ENCODE measurements at regions not wholly inside any gene's neighbourhood (a gene's known extent, or its start where the extent isn't known, plus 50 kb on each side); places are given as distances from the start of the nearest gene placed in this dataset.

DNA sequence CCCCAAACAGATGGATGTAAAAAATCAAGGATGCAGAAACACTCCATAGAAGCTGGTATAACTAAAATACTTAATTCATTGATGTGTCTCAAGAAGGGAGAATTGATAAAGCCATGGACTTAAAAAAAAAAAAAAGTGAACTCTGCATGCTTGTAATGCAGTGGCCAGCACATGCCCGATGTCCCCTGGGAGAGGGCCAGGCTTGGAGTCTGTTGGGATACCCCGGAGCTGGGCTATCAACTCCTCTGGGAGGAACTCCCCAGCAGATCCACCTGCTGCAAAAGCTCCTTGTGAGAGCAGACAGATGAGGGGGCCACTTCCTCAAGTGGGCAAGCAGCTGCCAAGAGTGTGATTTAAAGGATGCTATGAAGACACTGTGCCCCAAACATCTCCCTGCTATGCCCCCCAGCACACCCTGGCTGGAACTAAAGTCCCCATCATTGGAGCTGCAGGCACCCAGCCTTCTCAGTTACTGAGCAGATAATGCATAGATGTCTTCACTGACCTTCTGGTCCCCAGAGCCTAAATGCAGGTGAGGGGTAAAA is 311.5 kb upstream of the ID2 start:
- TF ChIP-seq, protein P1, sequence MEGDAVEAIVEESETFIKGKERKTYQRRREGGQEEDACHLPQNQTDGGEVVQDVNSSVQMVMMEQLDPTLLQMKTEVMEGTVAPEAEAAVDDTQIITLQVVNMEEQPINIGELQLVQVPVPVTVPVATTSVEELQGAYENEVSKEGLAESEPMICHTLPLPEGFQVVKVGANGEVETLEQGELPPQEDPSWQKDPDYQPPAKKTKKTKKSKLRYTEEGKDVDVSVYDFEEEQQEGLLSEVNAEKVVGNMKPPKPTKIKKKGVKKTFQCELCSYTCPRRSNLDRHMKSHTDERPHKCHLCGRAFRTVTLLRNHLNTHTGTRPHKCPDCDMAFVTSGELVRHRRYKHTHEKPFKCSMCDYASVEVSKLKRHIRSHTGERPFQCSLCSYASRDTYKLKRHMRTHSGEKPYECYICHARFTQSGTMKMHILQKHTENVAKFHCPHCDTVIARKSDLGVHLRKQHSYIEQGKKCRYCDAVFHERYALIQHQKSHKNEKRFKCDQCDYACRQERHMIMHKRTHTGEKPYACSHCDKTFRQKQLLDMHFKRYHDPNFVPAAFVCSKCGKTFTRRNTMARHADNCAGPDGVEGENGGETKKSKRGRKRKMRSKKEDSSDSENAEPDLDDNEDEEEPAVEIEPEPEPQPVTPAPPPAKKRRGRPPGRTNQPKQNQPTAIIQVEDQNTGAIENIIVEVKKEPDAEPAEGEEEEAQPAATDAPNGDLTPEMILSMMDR (IDR thresholded peaks at IDR 0.05), result no peak
- peaks cover 3% of the 10 kb centered on the region for H3K27me3 Mint-ChIP-seq (ENCODE audit: insufficient read depth)
- peaks cover 6% of the 10 kb centered on the region for H3K9me3 Mint-ChIP-seq
- H3K27ac Mint-ChIP-seq, result no peak overlapping the region
- no peaks in the 10 kb centered on the region for H3K4me1 Mint-ChIP-seq (ENCODE audit: low read depth)
- DNase-seq, result no peak
- no peak overlapping the region for H3K4me3 Mint-ChIP-seq
- peaks cover 4% of the 10 kb centered on the region; the same call in 1 of the 2 replicates for H3K36me3 Mint-ChIP-seq (ENCODE audit: low read depth)

DNA sequence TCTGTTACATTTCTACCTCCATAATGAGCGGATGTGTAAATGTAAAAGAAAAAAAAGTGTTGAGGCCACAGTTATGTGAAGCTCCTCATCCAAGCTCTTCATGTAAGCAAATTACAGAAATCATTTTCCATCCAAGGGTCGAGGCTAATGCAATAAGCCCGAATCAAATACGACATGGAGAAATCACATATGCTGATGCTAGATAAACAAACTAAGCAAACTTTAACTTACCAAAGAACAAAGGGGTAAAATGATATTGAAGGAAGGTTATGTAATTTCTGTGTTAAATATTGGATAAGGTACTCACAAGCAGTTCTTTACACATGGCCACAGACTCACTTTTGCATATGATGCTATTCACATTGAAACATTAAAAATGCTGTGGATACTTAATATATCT is 310.2 kb upstream of the ID2 start:
- Mint-ChIP-seq H3K36me3 (ENCODE audit: low read depth) (peaks cover 4% of the 10 kb centered on the region; the same call in 1 of the 2 replicates), H3K9me3 (peaks cover 6% of the 10 kb centered on the region), H3K27me3 (ENCODE audit: insufficient read depth) (peaks cover 3% of the 10 kb centered on the region), H3K4me1 (ENCODE audit: low read depth) (0 out of 2 replicates have a peak, but pooled peaks cover 4% of the 10 kb centered on the region), H3K4me3 (no peak overlapping the region), H3K27ac (no peak overlapping the region)
- TF ChIP-seq, protein P1 (IDR thresholded peaks at IDR 0.05), result no peak
- DNase-seq, result no peak

DNA sequence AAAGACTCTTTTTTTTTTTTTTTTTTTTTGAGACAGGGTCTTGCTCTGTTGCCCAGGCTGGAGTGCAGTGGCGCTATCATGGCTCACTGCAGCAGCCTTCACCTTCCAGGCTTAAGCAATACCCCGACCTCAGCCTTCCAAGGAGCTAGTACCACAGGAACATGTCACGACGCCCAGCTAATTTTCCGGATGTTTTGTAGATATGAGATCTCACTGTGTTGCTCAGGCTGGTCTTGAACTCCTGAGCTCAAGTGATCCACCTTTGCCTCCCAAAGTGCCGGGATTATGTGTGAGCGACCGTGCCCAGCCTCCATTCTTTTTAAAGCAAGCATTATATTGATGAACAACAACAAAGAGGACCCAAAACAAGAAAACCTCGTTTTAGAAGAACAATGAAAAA is 307.1 kb upstream of the ID2 start:
- peaks cover 4% of the 10 kb centered on the region; the same call in 1 of the 2 replicates for H3K36me3 Mint-ChIP-seq (ENCODE audit: low read depth)
- no peak overlapping the region for H3K27ac Mint-ChIP-seq
- peaks cover 6% of the 10 kb centered on the region for H3K9me3 Mint-ChIP-seq
- H3K4me3 Mint-ChIP-seq, result no peak overlapping the region
- DNase-seq, result no peak
- H3K4me1 Mint-ChIP-seq (ENCODE audit: low read depth), result 0 out of 2 replicates have a peak, but pooled peaks cover 5% of the 10 kb centered on the region
- H3K27me3 Mint-ChIP-seq (ENCODE audit: insufficient read depth), result peaks cover under 1% of the 10 kb centered on the region
- TF ChIP-seq, protein P1 (IDR thresholded peaks at IDR 0.05), result no peak

DNA sequence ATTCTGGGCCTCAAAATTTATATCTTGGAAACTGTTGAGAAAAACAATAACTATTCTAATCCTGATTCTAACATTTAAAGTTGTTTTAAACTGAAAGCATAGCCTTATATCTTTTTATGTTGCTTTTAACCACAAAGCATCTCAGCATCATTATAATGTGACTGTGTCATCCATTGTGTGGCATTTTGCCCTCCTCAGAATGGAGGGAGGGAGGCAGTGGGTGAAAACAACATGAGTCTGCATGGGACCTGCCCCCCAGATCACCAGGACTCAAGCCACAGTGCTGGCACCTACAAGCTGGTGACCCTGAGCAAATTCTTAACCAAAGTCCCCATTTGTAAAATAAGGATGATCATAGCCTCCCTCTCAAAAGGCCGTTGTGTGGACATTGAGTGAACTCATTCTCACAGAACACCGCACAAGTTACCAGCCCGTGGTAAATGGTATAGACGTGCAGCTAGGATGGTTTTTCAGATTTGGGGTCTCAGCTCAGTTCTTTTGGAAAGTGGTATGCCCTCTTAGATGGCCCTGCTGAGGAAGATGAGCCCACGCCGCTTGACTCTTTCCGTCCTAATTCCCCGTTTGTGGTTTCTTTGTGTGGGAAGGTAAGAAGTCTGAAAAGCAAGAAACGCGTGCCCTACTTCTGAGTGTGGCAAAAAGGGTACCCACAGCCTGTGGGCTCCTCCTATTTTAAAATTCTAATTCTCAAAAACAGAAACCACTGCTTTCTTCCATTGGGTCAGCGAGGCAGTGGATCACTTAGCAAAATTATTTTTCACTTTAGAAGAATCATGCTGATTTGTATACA is 305.0 kb upstream of the ID2 start:
- Mint-ChIP-seq H3K4me3 (no peak overlapping the region), H3K27ac (no peak overlapping the region), H3K27me3 (ENCODE audit: insufficient read depth) (peaks cover 4% of the 10 kb centered on the region), H3K9me3 (peaks cover 6% of the 10 kb centered on the region), H3K4me1 (ENCODE audit: low read depth) (0 out of 2 replicates have a peak, but pooled peaks cover 5% of the 10 kb centered on the region), H3K36me3 (ENCODE audit: low read depth) (peaks cover 4% of the 10 kb centered on the region; the same call in 1 of the 2 replicates)
- TF ChIP-seq, protein P1 (IDR thresholded peaks at IDR 0.05), result no peak
- no peak for DNase-seq

DNA sequence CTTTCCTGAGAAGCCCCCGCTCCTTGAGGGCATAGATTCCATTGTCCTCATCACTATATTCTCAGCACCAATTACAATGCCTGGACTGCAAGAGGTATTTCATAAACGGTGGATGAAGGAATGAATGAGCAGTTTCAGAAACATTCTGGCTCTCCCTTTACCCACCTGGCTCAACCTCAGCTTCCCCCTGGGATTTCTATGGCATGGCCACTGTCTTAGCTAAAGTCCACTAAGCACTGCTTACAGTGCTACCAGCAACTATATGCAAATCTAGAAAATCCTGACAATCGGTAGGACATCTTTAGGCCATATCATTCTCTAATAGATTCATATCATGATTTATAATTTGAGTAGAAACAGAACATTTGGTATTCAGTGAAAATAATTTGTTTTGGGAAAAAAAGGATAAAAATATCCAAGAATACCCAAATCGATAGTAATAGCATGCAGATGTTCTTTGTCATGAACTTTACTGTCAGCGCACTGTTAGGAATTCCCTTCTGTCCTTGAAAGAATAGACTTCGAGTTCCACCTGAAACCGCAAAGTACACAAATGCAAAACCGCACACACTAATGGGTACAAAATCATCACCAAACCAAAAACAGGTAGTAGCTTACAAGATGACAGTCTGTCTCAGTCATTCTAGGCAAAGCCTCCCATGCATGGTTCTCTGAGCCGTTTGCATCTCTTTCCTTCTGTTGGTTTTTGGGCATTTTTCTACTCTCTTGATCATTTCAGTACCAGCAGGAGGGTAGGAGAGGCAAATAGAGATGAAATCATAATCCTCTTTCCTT is 303.6 kb upstream of the ID2 start:
- Mint-ChIP-seq H3K36me3 (ENCODE audit: low read depth) (peaks cover 2% of the 10 kb centered on the region; the same call in 1 of the 2 replicates), H3K4me3 (no peak overlapping the region), H3K9me3 (peaks cover 4% of the 10 kb centered on the region), H3K27me3 (ENCODE audit: insufficient read depth) (peaks cover 6% of the 10 kb centered on the region), H3K27ac (no peak overlapping the region), H3K4me1 (ENCODE audit: low read depth) (0 out of 2 replicates have a peak, but pooled peaks cover 5% of the 10 kb centered on the region)
- TF ChIP-seq, protein P1 (IDR thresholded peaks at IDR 0.05), result no peak
- DNase-seq, result no peak

Data from HFFc6 (cell line).